ENCODE measurements at regions not wholly inside any gene's neighbourhood (a gene's known extent, or its start where the extent isn't known, plus 50 kb on each side); places are given as distances from the start of the nearest gene placed in this dataset.
"Not testable (repeated sequence)": the region's sequence is repeated elsewhere in the genome, so short reads cannot be mapped to it uniquely, and the experiment has no call there.

DNA sequence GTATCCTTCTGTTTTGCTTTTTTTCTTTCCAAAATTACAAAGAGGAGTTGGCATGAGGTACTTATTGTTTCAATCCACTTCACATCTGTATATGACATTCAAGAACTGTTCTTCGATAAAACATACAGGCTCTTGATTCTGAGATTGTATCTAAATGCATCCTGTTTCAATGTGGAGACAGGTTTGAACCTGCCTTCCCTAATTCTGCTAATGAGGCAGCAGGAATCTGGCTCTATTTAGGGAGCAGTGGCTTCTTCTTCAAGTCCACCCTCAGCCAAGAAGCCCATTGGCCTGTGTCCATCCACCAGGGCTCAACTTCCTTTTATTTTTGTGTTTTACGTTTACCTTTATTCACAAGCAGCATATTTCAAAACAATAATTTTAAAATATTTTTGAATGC, 84.8 kb upstream of the PIK3C3 start:
- TF ChIP-seq, protein P1, sequence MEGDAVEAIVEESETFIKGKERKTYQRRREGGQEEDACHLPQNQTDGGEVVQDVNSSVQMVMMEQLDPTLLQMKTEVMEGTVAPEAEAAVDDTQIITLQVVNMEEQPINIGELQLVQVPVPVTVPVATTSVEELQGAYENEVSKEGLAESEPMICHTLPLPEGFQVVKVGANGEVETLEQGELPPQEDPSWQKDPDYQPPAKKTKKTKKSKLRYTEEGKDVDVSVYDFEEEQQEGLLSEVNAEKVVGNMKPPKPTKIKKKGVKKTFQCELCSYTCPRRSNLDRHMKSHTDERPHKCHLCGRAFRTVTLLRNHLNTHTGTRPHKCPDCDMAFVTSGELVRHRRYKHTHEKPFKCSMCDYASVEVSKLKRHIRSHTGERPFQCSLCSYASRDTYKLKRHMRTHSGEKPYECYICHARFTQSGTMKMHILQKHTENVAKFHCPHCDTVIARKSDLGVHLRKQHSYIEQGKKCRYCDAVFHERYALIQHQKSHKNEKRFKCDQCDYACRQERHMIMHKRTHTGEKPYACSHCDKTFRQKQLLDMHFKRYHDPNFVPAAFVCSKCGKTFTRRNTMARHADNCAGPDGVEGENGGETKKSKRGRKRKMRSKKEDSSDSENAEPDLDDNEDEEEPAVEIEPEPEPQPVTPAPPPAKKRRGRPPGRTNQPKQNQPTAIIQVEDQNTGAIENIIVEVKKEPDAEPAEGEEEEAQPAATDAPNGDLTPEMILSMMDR (IDR thresholded peaks at IDR 0.05; ENCODE audit: insufficient read depth, low read length, poor library complexity, severe bottlenecking): no peak
- no peaks in the 10 kb centered on the region for H3K27me3 ChIP-seq (ENCODE audit: control insufficient read depth, insufficient read depth, low read length)
- DNase-seq (ENCODE audit: low read depth): no peak
- no peaks in the 10 kb centered on the region for H3K36me3 ChIP-seq (ENCODE audit: control insufficient read depth, insufficient read depth, low read length)
- no peak overlapping the region for H3K4me3 ChIP-seq (ENCODE audit: low read depth, low read length)

DNA sequence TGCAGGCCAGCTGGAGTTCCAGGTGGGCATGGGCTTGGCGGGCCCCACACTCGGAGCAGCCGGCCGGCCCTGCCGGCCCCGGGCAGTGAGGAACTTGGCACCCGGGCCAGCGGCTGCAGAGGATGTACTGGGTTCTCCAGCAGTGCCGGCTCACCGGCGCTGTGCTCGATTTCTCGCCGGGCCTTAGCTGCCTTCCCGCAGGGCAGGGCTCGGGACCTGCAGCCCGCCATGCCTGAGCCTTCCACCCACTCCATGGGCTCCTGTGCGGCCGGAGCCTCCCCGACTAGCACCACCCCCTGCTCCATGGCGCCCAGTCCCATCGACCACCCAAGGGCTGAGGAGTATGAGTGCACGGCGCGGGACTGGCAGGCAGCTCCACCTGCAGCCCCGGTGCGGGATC, 89.2 kb upstream of the PIK3C3 start:
- H3K36me3 ChIP-seq (ENCODE audit: control insufficient read depth, insufficient read depth, low read length); H3K27me3 ChIP-seq (ENCODE audit: control insufficient read depth, insufficient read depth, low read length); H3K4me3 ChIP-seq (ENCODE audit: low read depth, low read length); DNase-seq (ENCODE audit: low read depth): not testable (repeated sequence)

GRCh38 chr18:41864216-41864615, 90.8 kb upstream of the PIK3C3 start:
- no peaks in the 10 kb centered on the region for H3K36me3 ChIP-seq (ENCODE audit: control insufficient read depth, insufficient read depth, low read length)
- no peak overlapping the region for H3K4me3 ChIP-seq (ENCODE audit: low read depth, low read length)
- no peak for DNase-seq (ENCODE audit: low read depth)
- TF ChIP-seq, protein P1 (IDR thresholded peaks at IDR 0.05; ENCODE audit: insufficient read depth, low read length, poor library complexity, severe bottlenecking): no peak
- H3K27me3 ChIP-seq (ENCODE audit: control insufficient read depth, insufficient read depth, low read length): no peaks in the 10 kb centered on the region

- TF ChIP-seq, protein P1 (IDR thresholded peaks at IDR 0.05; ENCODE audit: insufficient read depth, low read length, poor library complexity, severe bottlenecking): no peak
- no peak for DNase-seq (ENCODE audit: low read depth)
These were observed 92.1 kb upstream of the PIK3C3 start for GRCh38 chr18:41862921-41863320.

DNA sequence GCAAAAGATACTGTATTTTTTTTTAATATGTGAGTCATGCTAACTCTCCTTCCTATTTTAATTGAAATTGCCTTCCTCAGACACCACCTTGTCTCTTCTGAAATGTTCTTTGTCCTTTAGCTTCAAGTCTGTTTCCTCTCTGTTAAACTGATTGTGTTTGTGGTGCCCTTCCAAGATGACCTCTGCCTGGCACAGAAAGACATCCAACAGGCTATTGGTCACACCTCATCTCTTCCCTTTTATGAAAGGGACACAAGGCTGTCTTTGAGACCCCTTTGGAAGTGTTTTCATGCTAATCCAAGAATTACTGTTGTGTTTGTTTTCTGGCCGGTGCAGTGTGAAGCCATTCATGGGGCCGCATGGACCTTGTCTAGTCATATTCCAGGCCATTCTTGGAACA, 94.0 kb upstream of the PIK3C3 start:
- H3K27me3 ChIP-seq (ENCODE audit: control insufficient read depth, insufficient read depth, low read length): no peaks in the 10 kb centered on the region
- no peak for DNase-seq (ENCODE audit: low read depth)
- TF ChIP-seq, protein P1 (IDR thresholded peaks at IDR 0.05; ENCODE audit: insufficient read depth, low read length, poor library complexity, severe bottlenecking): no peak
- no peaks in the 10 kb centered on the region for H3K36me3 ChIP-seq (ENCODE audit: control insufficient read depth, insufficient read depth, low read length)
- H3K4me3 ChIP-seq (ENCODE audit: low read depth, low read length): no peak overlapping the region

More at GRCh38 chr18:41862921-41863320, 92.1 kb upstream of the PIK3C3 start:
- no peaks in the 10 kb centered on the region for H3K36me3 ChIP-seq (ENCODE audit: control insufficient read depth, insufficient read depth, low read length)
- no peaks in the 10 kb centered on the region for H3K27me3 ChIP-seq (ENCODE audit: control insufficient read depth, insufficient read depth, low read length)
- H3K4me3 ChIP-seq (ENCODE audit: low read depth, low read length): no peak overlapping the region

GRCh38 chr18:41858761-41859555, 96.1 kb upstream of the PIK3C3 start:
- no peaks in the 10 kb centered on the region for H3K36me3 ChIP-seq (ENCODE audit: control insufficient read depth, insufficient read depth, low read length)
- TF ChIP-seq, protein P1 (IDR thresholded peaks at IDR 0.05; ENCODE audit: insufficient read depth, low read length, poor library complexity, severe bottlenecking): no peak
- no peak overlapping the region for H3K4me3 ChIP-seq (ENCODE audit: low read depth, low read length)
- no peak for DNase-seq (ENCODE audit: low read depth)
- H3K27me3 ChIP-seq (ENCODE audit: control insufficient read depth, insufficient read depth, low read length): no peaks in the 10 kb centered on the region

Data from kidney epithelial cell (primary cell).